ENCODE measurements at regions not wholly inside any gene's neighbourhood (a gene's known extent, or its start where the extent isn't known, plus 50 kb on each side); places are given as distances from the start of the nearest gene placed in this dataset.

DNA sequence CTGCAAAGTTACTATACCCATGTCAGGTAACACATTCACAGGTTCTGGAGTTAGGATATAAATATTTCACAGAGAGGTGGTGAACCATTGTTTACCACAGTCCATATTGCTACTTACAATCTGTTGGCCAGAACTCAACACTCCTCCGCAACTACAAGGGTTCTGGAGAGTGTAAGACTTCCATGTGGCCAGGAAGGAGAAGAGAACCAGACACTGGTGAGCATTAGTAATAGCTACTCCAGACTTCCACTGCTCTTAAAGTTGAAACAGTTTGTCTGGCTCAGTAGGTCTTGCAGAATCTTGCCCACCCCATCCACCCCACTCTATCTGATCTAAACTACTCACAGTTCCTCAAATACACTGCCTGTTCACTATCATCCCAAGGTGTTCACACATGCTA is 369.6 kb downstream of the DUSP6 start:
- Mint-ChIP-seq H3K4me1 (ENCODE audit: unreplicated experiment) (no peaks in the 10 kb centered on the region), H3K27me3 (no peaks in the 10 kb centered on the region), H3K36me3 (no peaks in the 10 kb centered on the region), H3K27ac (no peak overlapping the region), H3K4me3 (no peak overlapping the region), H3K9me3 (no peaks in the 10 kb centered on the region)
- no peak for DNase-seq (ENCODE audit: extremely low spot score, unreplicated experiment)
- TF ChIP-seq, protein P1, sequence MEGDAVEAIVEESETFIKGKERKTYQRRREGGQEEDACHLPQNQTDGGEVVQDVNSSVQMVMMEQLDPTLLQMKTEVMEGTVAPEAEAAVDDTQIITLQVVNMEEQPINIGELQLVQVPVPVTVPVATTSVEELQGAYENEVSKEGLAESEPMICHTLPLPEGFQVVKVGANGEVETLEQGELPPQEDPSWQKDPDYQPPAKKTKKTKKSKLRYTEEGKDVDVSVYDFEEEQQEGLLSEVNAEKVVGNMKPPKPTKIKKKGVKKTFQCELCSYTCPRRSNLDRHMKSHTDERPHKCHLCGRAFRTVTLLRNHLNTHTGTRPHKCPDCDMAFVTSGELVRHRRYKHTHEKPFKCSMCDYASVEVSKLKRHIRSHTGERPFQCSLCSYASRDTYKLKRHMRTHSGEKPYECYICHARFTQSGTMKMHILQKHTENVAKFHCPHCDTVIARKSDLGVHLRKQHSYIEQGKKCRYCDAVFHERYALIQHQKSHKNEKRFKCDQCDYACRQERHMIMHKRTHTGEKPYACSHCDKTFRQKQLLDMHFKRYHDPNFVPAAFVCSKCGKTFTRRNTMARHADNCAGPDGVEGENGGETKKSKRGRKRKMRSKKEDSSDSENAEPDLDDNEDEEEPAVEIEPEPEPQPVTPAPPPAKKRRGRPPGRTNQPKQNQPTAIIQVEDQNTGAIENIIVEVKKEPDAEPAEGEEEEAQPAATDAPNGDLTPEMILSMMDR (conservative IDR thresholded peaks at IDR 0.05): no peak

DNA sequence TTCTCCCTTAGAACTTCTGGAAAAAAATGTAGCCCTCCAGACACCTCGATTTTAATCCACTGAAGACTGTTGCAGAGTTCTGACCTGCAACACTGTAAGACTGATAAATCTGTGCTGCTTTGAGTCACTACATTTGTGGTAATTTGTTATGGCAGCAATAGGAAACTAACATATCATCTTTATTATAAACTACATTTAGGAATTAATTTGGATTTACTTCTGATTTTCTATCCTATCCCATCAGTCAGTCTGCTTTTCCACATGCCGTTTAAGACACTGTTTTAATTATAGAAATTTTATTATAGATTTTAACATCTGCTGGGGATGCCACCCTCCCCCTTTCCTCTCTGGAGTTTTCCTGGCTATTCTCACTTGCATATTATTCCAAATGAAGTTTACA is 375.2 kb downstream of the DUSP6 start:
- Mint-ChIP-seq H3K4me1 (ENCODE audit: unreplicated experiment) (no peaks in the 10 kb centered on the region), H3K9me3 (no peaks in the 10 kb centered on the region), H3K27me3 (no peaks in the 10 kb centered on the region), H3K27ac (no peak overlapping the region), H3K4me3 (no peak overlapping the region), H3K36me3 (no peaks in the 10 kb centered on the region)
- no peak for DNase-seq (ENCODE audit: extremely low spot score, unreplicated experiment)
- TF ChIP-seq, protein P1 (conservative IDR thresholded peaks at IDR 0.05): no peak

DNA sequence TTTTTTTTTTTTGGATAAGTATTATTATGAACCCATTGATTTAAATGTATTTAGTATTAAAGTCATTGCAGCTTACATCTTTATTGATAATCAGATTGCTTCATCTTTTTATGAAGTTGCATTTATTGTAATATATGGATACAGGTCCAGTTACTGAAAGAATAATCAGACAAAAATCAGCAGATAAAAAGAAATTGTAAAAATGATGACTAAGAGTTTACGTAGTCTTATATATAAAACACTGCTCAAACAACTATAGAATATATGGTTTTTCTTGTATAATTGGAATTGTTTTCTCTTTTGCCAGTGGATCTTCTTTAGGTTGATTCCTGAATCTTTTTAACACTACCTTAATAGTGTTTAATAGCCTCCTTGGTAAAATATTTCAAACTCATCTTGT is 378.3 kb downstream of the DUSP6 start:
- H3K4me3 Mint-ChIP-seq: no peak overlapping the region
- H3K27ac Mint-ChIP-seq: no peak overlapping the region
- TF ChIP-seq, protein P1 (conservative IDR thresholded peaks at IDR 0.05): no peak
- peaks cover 4% of the 10 kb centered on the region for H3K4me1 Mint-ChIP-seq (ENCODE audit: unreplicated experiment)
- no peaks in the 10 kb centered on the region for H3K27me3 Mint-ChIP-seq
- no peaks in the 10 kb centered on the region for H3K36me3 Mint-ChIP-seq
- no peak for DNase-seq (ENCODE audit: extremely low spot score, unreplicated experiment)
- H3K9me3 Mint-ChIP-seq: no peaks in the 10 kb centered on the region

- Mint-ChIP-seq H3K36me3 (no peaks in the 10 kb centered on the region), H3K4me1 (ENCODE audit: unreplicated experiment) (peaks cover 4% of the 10 kb centered on the region), H3K27ac (no peak overlapping the region)
Measured at GRCh38 chr12:88970740-88971139, 381.6 kb downstream of the DUSP6 start.

GRCh38 chr12:88969127-88969526 is 383.2 kb downstream of the DUSP6 start:
- TF ChIP-seq, protein P1 (conservative IDR thresholded peaks at IDR 0.05): no peak
- no peaks in the 10 kb centered on the region for H3K27me3 Mint-ChIP-seq
- DNase-seq (ENCODE audit: extremely low spot score, unreplicated experiment): no peak
- no peak overlapping the region for H3K4me3 Mint-ChIP-seq
- no peaks in the 10 kb centered on the region for H3K9me3 Mint-ChIP-seq
- H3K4me1 Mint-ChIP-seq (ENCODE audit: unreplicated experiment): peaks cover 4% of the 10 kb centered on the region
- no peaks in the 10 kb centered on the region for H3K36me3 Mint-ChIP-seq
- H3K27ac Mint-ChIP-seq: no peak overlapping the region

More at GRCh38 chr12:88970740-88971139, 381.6 kb downstream of the DUSP6 start:
- Mint-ChIP-seq H3K4me3 (no peak overlapping the region), H3K27me3 (no peaks in the 10 kb centered on the region), H3K9me3 (no peaks in the 10 kb centered on the region)
- DNase-seq (ENCODE audit: extremely low spot score, unreplicated experiment): no peak
- TF ChIP-seq, protein P1 (conservative IDR thresholded peaks at IDR 0.05): no peak
